ENCODE measurements at regions not wholly inside any gene's neighbourhood (a gene's known extent, or its start where the extent isn't known, plus 50 kb on each side); places are given as distances from the start of the nearest gene placed in this dataset.

- no peak for DNase-seq
Measured at GRCh38 chr9:88767504-88767790, 223.8 kb upstream of the S1PR3 start.

DNA sequence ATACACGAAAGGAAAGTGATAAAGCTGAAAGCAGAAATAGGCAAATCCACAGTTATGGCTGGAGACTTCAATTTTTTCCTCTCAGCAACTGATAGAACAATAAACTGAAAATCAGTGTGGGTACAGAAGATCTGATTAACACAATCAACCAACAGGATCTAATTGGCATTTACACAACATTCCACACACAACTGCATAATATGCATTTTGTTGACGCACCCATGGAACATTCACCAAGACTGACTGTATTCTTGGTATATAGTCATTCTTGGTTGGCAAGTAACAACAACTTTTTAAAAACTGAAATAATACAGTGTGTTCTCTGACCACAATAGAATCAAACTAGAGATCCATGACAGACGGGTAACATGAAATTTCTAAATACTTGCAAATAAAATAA, 218.7 kb upstream of the S1PR3 start:
- DNase-seq, result no peak

DNA sequence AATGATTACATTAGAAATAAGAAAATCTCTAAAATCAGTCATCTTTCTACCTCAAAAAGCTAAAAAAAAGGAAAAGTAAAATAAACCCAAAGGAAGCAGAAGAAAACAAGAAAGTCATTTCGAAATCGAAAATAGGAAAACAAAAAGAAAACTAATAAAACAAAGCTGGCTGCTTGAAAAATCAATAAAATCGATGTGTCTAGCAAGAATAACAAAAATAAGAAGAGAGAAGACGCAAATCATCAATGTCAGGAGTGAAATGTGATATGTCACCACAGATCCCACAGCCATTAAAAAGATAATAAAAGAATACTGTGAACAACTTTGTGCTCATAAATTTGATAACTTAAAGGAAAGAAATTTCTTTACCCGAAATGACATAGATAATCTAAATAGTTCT, 218.1 kb upstream of the S1PR3 start:
- DNase-seq, result no peak

DNA sequence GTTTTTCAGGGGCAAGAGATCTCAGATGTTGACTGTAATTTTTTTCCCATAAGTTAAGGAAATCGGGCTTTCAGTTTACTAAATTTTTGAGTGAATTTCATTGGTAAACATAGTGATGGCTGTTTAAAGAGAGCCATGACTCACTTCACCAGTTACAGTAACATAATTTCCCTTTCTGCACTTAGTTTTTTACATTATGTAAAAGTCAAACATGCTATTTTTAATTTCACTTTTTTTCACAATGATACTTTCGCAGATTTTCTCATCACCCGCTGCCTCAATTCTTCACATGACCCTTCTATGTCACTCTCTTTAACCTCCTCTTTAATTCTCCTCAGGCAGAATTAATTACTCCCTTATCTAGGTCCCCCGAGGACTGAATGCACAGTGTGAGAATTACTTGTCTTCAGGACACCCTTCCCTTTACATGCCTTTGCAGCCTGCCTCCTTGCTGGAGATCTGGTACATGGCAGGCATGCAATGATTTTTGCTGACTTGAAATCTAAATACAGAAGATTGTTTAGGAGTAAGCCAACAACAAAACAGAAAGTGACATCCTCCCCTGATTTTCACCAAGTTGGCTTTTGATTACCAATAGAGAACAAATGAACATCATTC, 217.5 kb upstream of the S1PR3 start:
- no peak for DNase-seq

DNA sequence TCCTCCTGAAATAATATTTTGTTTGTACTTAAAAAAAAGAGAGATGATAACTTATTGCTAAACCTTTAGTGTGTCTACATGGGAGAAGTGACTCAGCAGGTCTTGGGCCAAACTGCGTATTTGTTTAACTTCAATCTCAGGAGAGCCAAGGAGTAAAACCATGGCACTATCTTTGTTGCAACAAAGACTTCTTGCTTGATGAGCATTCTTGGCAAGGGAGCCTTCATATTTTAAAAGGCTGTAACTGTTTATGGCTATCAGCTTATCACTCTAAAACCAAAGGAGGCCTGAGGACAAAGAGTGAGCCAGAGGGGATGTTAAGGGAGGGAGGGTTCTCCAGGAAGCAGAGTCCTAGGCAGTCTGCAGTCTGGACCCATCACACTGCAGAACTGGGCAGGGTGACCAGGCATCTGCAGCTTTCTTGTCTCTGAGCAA, 216.2 kb upstream of the S1PR3 start:
- no peak for DNase-seq

DNA sequence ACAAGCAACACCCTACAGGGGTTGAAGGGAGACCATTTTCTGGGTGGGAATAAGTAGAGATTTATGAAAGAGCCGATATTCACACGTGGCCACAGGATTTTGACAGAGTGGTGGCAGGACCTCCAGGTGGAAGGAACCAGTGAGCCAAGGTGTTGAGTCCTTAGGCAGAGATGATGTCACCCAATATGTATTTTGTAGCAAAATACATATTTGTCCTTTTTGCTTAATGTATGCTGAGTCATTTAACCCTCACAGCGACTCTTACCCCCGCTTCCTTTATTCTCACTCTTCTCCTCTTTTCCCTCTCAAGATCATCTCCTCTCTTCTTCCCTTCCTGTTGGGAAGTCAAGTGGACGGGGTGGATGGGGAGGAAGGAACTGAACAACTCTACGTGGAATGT, 215.7 kb upstream of the S1PR3 start:
- no peak for DNase-seq

DNA sequence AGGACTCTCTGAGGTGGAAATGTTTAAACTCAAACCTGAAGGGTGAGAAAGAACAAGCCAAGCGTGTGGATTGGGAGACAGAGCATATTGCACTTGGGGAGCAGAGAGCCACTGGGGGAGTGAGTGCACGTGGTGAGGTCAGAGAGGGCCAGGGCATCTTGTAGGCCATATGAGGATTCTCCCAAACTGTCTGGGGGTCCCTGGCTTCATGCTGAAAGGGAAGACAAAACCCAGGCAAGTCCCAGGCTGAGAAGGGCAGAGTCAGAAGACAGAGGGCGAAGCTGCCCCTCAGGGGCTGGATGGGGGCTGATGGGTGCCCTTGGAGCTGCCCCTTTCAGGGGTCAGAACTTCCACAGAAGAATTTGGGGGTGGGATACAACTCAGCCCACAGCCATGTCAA, 215.3 kb upstream of the S1PR3 start:
- DNase-seq, result no peak

- no peak for DNase-seq
Measured at GRCh38 chr9:88776717-88777497, 214.4 kb upstream of the S1PR3 start.

- DNase-seq, result no peak
Measured at GRCh38 chr9:88777498-88778312, 213.6 kb upstream of the S1PR3 start.

- no peak for DNase-seq
Measured at GRCh38 chr9:88781628-88782391, 209.5 kb upstream of the S1PR3 start.

- DNase-seq, result no peak
Measured at GRCh38 chr9:88782931-88783710, 208.1 kb upstream of the S1PR3 start.

DNA sequence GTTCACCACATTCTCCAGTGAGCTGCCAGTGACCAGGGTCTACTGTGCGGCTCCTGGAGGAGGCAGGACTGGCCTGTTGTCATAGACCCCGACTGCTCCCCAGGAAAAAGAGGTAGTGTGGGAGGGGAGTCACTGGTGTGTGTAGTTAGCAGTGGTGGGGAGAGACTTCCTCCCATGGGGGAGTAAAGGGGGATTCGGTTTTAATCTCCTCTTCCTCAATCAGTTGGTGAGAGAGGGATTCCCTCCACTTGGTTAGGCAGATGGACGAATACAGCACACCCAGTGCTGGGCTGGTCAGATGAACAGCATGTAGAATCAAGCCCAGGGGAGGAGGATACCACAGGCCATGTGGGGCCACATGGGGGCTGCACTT, 207.6 kb upstream of the S1PR3 start:
- no peak for DNase-seq

- no peak for DNase-seq
Measured at GRCh38 chr9:88784960-88785359, 206.3 kb upstream of the S1PR3 start.

- no peak for DNase-seq
Measured at GRCh38 chr9:88786291-88787079, 204.8 kb upstream of the S1PR3 start.

DNA sequence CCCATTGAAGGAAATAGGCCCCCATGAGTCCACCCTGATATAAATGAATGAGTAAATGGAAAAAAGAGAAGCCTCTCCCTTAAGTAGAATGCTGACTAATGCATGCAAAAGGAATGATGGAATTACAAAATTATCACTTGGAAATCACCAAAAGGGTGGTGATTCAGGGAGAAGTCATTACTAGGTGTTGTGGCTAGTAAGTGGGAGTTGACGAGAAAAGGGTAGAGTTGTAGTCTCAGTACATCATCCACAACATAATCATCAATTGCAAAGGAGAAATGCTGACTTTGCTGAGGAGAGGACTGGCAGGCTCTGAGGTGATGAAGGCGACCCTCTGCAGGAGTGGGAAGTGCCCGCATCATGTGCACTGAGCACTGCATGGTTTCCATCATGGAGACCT, 201.5 kb upstream of the S1PR3 start:
- no peak for DNase-seq

DNA sequence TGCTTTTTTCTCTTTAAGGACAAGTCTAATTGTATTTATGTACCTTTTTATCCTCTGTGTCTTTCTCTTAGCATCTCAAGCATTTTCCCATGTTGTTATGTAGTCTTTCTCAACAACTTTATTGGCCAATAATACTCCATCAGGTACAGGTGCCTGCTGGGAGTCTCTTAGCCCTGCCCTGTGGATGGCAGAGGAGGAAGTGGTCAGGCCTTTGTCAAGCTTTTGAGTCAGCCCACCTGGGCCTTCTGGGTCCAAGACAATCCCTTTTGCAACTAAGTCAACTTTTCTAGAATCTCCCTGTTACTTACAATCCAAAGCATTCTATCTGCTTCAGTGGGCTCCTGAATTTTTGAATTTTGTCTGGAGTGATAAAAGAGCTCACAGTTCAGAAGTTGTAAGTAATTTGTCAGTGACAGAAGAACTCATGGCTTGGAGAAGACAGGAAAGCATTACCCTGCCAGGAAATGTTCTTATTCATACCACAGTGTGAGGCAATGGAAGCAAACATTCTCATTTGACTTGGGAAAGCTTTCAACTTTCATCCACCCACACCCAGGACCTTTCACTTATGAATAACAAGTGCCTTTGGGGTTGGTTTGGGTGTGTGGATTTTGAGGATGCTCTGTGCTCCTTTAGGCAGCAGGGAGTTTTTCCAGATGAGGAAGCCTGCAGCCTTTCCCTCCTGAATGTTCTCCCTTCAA, 200.0 kb upstream of the S1PR3 start:
- DNase-seq, result no peak

GRCh38 chr9:88792502-88792901, 198.8 kb upstream of the S1PR3 start:
- DNase-seq, result no peak

DNA sequence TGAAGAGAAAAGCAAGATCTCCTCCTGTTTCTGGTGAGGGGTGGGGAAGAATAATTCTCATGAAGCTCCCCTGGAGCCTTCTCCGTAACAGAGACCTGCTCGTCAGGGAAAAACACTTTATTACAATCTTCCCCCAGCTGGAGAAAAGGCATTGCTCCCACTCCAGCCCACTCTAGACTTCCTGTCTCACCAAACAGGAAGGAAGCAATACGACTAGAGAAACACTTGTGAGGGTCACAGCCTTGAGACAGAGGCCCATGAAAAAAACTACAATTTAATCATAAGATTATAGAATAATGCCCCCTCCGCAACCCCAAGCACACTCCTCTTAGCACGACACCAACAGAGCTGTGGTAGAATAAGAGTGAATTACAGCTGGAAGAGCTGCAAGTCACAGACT, 197.2 kb upstream of the S1PR3 start:
- no peak for DNase-seq

- DNase-seq, result no peak
Measured at GRCh38 chr9:88796947-88797346, 194.3 kb upstream of the S1PR3 start.

DNA sequence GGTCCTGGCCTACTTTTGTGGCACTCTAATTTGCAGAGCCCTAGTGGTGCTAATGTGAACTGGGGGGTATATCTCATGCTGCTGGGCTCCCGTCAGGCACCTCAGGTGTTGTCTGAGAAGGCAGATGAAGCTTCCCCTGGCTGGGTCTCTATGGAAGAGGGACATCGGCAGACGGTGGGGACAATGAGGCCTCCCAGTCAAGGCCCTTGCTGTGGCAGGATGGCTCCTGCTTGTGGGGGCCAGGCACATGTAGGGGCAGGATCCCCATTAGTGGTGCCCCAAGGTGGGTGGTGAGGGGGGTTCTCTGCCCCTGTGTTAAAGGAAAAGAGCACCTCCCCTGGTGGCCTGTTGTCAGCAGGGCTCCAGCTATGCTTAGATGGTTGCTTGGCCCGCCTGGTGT, 192.8 kb upstream of the S1PR3 start:
- no peak for DNase-seq

Measured in CD4-positive, alpha-beta T cell treated with Interleukin-10 for 1 hour (primary cell).